NCI-H2029 treated with DMSO at 0.1 percent for 48 hours (cell line): ENCODE measurements at regions not wholly inside any gene's neighbourhood (a gene's known extent, or its start where the extent isn't known, plus 50 kb on each side); places are given as distances from the start of the nearest gene placed in this dataset.

ENCODE experiments used
- DNase-seq: peaks from one replicate; lab custom pipeline; 2025; lab: John Stamatoyannopoulos, UW

GRCh38 chr2:146295080-146295670 is 1549.7 kb upstream of the ACVR2A start:
- no peak for DNase-seq

DNA sequence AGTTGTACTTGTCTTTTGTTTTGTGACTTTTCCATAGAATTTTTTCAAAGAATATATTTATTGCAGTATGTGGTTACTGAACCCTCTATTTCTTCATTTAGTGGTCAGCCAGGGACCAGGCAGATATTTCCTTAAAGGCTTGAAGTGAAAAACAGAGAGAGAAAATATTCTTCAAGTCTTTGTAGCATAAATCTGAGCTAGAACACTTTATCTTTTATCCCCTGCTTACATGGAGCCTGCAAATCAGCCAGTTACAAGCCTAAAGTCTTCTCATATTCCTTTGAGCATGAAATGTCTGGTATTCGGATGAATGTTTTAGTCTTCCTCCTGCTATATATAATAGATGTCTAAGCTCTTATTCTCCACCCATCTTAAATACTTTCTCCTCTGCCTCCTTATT is 1557.5 kb upstream of the ACVR2A start:
- no peak for DNase-seq

- DNase-seq: no peak
These were observed 1565.9 kb upstream of the ACVR2A start for GRCh38 chr2:146278881-146279280.

DNA sequence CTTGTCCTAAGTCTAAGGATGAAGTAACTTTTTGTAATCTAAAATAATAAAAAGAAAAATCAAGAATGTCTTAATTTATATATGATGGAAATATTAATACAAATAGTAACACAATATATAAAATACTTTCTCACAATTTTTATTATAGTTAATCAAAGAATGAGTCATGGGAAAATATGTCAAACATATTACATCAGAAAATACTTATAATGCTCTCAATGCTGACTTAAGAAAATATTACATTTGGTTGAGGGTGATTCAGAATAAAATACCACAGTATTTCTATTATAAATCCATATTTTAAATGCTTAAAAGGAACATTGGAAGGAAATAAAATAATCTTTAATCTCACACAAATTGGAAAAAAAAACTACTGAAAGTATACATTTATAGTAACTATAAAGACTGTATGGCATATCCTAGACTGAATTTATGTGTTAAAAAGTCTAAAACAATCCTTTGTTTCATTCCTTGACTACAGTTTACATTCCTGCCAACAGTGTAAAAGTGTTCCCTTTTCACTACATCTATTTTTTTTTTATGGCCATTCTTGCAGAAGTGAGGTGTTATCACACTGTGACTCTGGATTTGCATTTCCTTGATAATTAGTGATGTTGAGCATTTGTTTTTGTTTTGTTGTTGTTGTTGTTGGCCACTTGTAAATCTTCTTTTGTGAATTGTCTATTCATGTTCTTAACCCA is 1573.5 kb upstream of the ACVR2A start:
- no peak for DNase-seq

- no peak for DNase-seq
These were observed 1574.2 kb upstream of the ACVR2A start for GRCh38 chr2:146270618-146271017.

GRCh38 chr2:146267093-146267492 is 1577.7 kb upstream of the ACVR2A start:
- DNase-seq: no peak

DNA sequence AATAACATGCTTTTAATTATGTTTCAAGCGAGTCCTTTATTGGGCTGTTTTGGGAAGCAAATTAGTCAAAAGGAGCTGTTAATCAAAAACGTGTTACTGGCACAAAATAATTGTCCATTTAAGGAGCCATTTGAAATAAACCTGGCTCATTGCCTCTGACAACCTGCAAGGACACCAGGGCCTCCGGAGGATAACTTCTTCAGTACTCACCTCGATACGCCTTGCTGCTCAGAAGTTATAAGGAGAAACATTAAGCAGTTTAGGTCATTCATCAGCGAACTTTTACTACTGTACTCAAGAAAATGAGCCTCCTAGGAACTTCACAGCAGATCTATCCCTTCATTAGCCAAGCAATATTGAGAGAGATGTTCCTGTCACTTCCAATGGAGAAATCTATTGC is 1579.2 kb upstream of the ACVR2A start:
- DNase-seq: no peak

DNA sequence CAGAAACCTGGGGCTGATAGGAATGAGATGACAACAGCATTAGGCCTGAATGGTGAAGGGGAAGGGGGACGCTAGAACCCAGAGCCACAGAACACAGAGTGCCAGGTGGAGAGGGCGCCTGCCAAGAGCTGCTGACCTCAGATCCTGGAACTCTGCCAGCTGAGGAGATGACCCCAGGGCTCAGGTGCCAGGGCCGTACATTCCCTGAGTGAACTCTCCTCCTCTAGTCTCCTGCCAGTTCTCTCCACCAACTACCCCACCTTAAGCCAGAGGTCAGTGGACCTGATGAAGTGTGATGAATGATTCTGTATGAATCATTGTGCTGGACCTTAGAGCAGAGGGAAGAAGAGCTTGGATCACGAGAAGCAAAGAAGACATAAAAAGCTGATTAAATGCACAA is 1582.2 kb upstream of the ACVR2A start:
- no peak for DNase-seq

GRCh38 chr2:146260551-146260950 is 1584.3 kb upstream of the ACVR2A start:
- no peak for DNase-seq

DNA sequence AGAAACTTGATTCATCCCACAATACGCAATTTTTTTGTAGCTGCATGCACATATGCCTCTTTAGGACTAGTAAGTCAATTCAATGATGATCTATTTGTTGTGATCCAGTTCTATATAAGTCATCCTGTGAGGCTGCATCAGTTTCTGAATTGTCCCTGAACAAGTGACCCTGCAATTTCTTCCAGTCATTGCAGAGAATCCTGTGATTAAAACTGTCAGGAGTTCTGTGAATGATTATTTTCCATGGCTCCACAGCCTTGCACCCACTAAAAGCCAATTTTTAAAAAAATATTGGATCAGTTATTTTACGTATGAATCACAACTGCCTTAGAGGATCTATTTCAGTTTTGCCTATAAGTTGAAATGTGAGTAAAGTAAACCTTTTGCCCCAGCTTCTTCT is 1585.0 kb upstream of the ACVR2A start:
- DNase-seq: no peak

- DNase-seq: no peak
These were observed 1586.8 kb upstream of the ACVR2A start for GRCh38 chr2:146258071-146258470.

DNA sequence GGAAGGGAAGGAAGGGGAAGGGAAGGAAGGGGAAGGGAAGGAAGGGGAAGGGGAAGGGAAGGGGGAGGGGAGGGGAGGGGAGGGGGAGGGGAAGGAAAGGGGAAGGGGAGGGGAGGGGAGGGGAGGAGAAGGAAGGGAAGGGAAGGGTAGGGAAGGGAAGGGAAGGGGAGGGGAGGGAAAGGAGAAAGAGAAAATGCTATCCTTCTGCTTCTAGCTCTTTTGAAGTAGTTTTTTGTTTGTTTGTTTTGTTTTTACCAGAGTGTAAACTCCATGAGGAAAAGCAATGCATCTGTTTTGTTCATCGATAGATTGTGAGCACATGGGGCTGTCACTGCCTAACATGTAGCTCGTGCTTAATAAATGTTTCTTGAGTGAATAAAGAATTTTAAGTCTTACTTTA is 1592.7 kb upstream of the ACVR2A start:
- no peak for DNase-seq

DNA sequence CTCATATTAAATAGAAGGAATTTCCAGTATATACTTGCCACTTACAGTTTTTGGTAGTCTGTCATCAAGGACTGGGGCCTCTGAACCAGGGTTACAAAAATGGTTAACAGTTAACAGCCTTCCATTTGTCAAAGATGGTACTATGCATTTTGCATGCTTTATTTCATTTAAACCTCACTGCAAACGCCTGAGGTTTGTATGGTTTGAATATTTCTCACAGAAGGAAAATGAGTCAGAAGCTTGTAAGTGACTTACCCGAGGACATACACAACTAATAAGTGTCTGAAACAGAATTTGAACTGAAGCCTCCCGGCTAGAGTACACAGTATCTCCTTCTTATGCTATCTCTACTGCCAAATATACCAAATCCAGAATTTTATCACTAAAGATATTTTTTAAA is 1593.5 kb upstream of the ACVR2A start:
- no peak for DNase-seq

- peak; percentile 76 for DNase-seq
These were observed 1597.9 kb upstream of the ACVR2A start for GRCh38 chr2:146246736-146247523.

DNA sequence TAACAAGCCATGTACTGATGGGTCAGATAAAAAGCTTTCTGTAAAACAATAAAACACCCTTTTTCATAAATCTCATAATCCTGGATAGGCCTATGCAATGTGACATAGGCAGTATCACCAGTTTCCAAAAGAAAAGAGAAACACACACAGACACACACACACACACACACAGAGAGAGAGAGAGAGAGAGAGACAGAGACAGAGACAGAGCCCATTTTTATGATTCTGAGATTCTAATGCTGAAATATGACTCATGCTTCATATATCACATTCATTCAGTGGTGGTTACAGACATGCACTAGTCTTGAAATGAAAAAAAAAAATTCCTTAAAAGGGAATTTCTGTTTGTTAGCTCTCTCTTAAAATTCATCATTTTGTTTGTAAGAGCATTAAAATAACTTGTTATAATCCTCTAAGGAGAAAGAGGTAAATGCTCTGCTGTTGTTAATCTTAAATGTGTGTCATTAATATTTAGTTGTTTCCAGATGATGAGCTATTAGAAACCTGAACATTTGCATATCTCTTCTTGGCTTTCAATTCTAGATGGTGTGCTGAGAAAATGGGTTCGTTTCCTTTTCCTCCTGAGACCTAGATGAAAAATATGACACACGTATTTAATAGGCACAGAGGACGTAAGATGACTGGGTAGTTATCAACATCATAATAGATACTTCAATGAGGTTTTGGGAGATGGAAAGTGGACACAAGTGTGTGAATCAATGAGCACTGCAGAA is 1598.7 kb upstream of the ACVR2A start:
- no peak for DNase-seq

DNA sequence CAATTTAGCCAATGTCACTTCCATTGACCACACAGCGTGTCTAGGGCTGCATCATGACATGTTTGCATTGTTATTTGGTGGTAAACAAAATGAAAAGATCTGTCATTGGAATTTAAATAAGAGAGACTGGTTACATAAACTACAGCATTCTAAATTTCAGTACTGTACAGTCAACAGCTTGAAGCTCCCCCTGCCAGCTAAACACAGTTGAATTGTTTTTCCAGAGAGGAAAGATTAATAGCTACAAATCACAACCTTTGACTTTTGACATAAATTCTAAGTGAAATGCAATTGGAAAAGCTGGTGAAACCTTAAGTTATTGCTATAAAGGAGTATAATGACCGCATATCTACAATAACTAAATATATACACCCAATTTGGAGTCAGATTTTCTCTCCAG is 1600.0 kb upstream of the ACVR2A start:
- DNase-seq: no peak

GRCh38 chr2:146244131-146244530 is 1600.7 kb upstream of the ACVR2A start:
- DNase-seq: no peak

- no peak for DNase-seq
These were observed 1603.8 kb upstream of the ACVR2A start for GRCh38 chr2:146241023-146241422.

DNA sequence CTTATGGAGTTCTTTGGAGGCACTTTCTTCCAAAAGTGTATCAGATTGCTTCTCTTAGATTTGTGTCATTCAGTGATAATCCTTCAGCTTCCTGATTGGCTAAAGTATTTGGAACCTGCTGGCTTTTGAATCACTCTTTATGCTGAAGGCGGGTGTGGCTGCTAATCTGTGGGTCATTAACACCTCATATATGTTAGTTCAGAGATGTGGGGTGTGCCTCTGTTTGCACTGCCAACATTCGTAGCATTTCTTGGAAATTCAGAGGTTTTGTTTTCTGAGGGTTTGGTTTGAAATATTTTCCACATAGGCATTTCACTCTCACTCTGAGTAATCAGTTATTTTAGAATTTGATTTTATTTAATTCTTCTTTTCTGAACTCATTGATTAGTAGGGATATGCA is 1604.4 kb upstream of the ACVR2A start:
- no peak for DNase-seq

DNA sequence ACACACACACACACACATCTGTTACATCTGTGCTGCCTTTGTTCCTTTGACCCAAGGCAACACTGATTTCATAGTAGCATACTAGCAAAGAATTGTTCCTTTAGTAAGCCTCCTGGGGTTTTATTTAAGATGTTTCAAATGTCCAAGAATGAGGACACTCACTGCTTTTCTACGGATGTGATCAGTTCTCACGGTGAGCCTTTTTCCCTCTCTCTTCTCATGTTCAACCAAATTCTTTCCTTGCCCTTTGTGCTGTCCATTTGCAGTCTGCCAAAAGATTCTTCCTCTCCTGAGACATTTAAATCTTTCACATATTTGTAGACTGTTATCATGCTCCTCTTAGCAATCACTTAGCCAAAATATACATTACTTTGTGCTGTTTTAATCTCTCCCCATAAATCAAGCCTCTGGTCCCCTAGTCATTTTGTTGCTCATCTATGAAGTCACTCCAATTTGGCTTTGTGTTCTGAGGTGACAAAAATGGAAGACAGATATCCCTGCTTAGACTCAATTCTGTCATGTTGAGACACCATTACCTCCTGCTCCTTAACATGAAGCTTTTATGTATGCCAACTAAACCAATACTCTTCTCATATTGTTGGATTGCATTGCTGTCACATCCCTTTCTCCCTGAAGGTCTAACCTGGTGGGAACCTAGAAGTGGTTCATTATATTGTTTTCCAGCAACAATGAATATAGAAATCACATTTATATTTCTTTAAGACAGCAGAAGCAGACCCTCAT is 1605.3 kb upstream of the ACVR2A start:
- no peak for DNase-seq

GRCh38 chr2:146238254-146238966 is 1606.4 kb upstream of the ACVR2A start:
- DNase-seq: no peak
